ENCODE measurements at regions not wholly inside any gene's neighbourhood (a gene's known extent, or its start where the extent isn't known, plus 50 kb on each side); places are given as distances from the start of the nearest gene placed in this dataset.
"Not testable (repeated sequence)": the region's sequence is repeated elsewhere in the genome, so short reads cannot be mapped to it uniquely, and the experiment has no call there.

DNA sequence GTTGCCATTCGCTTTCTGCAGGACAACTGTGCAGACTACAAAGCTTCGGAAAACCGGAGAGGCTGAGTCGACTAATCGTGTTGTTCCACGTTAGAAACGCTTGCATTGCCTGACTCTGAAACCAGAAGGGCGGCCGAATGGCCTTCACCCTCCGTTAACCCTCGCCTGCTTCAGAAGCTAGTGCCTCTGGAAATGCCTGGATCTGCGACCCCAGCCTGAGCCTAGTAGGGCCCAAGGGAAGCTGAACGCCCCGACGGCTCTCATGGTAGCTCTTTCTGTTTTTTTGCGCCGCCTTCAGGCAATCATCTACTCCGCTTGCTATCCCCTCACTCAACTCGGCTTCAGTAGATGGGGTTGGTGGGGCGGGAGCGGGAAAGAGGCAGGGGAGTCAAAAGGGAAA, 117.3 kb downstream of the PPIAL4A start:
- DNase-seq (ENCODE audit: low spot score): not testable (repeated sequence)

DNA sequence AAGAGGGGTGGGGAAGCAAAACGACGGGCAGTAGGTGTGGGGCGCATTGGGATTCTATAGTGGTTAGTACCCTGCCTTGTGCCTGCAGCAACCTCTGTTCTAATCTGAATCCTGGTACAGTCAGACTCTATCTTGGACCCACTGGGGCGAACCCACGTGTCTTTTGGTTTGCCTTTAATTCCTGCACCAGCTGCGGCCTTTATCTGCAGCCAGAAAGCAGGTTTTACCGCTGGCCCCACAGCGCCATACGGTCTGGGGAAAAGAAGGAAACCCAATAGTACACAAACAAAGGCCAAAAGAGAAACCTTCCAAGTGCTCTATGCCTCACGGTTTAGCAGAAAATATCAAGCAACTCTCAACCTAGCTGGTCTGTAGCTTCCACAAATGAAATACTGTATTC, 118.2 kb downstream of the PPIAL4A start:
- not testable (repeated sequence) for DNase-seq (ENCODE audit: low spot score)

DNA sequence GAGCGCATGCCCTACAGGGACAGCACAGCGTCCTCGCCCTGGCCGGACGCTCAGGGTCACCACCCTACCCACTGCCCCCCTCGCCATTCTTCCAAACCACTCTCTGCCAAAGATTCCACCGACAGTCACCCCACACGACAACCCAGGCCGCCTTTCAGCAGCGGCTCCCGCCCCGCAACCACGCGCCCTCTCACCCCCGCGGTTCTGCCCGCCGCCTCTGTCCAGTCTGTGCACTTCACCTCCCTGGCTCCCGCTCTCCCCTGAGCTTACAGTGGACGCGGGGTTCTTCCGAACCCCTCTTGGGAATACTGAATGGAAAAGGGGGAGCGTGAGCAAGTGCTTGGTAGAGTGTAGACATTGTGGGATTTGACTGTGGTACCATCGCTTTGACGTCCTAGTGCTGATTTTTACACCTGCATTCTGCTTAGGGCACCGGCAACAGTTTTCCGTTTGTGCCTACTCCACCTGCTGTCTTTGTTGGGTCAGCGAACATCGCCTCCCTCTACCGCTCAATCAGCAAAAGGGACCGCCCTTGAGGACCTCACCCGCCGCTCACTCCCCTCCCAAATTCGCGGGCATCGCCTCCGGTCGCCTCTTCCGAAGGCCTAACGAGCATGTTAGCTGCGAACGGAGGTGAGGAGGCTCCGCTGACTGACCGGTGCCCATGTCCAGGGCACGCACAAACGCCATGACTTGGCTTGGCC, 119.1 kb downstream of the PPIAL4A start:
- DNase-seq (ENCODE audit: low spot score): not testable (repeated sequence)

DNA sequence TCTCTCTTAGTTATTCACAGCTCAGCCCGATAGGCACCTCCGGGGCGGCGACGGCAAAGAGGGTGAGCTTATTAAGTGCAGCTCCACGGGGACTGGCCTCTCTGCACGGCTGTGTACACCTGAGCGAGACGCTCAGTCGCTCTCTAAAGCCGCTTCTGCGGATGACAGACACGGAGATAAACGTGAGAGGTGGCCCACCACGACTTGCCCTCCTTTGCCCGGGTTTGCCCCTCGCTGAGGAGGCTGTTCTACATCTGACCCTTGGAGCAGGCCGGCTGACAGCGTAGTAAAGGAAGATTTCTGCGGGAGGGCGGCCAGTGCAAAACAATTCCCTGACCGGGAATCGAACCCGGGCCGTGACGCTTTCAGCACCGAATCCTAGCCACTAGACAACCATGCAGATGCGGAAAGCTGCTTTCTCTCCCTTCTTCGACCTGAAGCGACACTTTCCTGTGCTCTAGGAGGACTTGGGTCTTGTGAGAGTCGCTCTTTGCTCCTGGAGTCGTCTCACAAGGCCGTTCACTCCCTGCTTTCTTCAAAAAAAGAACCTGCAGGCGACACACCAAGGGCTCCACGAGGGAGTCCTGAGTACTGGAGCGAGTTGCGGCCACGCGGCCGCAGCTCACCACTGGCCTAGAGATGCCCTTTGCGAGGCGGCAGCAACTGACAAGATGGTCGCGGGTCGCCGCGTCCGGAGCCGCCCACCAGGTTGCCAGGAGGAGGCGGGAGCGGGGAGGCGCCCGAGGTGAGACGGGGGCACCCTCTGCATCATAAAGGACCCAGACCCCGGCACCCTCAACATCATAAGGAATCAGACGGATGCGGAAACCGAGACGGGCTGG, 119.9 kb downstream of the PPIAL4A start:
- not testable (repeated sequence) for DNase-seq (ENCODE audit: low spot score)

DNA sequence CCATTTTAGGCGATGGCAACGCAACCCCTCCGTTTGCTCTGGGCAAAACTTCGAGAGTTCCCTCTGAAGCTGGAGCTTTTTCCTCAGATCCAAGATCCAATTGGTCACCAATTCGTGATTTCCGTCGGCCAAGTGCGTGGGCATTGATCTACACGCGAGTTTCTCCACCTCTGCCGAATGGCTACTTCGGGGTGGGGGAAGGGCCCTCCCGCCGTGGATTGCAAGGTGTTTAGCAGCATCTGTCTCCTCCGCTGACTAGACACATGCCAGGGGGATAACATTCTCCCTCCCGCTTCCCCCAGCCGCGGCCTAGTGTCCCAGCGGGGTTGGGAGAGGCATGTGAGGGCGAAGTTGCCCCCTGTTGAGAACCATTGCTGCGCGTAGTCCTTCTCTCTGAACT, 120.6 kb downstream of the PPIAL4A start:
- DNase-seq (ENCODE audit: low spot score): not testable (repeated sequence)

DNA sequence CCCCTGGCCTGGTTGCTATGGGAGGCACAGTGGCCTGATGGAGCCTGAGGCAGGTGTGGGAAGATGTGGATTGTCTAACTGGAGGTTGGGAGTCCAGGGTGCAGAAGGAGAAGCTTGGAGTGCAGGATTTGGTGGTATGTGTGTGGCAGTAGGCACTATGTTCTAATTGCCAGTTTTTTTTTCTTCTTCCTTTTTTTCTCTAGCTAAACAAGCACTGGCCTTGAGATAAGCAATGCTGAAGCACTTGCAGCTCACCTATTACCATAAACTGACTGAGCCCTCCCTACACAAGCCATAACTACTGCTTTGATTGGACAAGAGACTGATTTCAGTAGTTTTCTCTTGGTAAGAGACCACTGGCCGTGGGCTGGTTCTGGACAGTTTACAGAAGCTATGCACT, 123.6 kb downstream of the PPIAL4A start:
- not testable (repeated sequence) for DNase-seq (ENCODE audit: low spot score)

DNA sequence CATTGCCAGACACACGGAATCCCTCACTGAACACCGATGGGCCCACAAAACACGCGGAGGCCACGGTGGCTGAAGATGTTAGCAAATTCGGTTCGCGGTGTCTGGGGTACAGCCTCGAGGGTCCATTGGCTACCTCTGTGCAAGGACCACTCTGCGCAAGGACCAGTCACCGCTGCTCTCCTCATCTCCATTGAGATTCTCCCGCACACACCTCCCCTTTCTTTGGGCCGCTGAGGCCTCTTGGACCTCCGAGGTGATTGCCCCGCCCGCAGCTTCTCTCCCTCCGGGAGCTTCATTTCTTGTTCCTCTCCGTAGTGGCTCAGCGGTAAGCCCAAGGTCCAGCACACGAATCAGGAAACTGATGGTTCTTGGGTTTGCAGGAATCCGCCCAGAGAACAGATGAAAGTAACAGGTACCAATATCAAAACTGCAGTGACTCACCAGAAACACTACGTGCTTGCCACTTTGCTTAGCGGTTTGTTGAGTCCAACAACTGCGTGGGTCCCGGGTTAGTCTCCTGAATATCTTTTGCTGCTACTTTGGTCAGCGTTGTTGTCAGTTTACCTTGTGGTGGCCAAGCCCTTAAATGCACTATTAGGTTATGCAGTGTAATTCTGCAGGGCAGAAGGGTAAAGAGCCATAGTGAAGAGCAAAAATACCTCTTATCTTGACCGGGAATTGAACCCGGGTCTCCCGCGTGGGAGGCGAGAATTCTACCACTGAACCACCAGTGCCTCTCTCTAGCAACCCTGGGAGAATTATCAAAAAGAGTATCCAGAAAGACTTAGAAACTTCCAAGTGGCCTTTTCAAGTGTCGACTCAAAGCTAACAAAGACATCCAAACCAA, 126.8 kb downstream of the PPIAL4A start:
- DNase-seq (ENCODE audit: low spot score): peak; percentile 11

DNA sequence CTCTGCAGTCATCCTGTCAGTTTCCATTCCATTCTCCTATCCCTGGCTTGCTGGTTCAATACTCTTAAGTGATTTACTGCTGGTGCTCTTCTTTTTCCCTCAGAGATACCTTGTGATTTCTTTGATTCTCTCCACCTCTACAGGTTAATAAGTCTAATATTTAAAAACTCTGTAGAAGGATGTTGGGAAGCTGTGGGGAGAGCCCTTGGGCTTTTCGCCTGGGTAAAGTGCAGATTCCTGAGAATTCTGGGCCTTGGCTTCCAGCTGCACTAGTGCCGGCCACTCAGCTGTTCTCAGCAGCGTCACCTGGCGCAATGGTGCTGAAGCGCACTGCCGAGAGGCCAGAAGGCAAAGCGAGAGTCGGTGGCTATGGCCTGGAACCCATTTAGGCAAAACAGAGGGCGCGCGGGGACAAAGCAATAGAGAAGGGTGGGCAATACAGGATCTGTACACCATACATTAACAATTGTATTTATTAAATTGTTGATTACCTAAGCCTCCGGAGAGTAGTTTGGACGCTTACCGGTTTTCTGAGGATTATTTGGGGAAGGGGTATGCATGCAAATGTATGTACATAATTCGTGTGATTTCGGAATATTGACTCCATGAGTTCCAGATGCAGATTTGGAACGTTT, 130.3 kb downstream of the PPIAL4A start:
- DNase-seq (ENCODE audit: low spot score): not testable (repeated sequence)

DNA sequence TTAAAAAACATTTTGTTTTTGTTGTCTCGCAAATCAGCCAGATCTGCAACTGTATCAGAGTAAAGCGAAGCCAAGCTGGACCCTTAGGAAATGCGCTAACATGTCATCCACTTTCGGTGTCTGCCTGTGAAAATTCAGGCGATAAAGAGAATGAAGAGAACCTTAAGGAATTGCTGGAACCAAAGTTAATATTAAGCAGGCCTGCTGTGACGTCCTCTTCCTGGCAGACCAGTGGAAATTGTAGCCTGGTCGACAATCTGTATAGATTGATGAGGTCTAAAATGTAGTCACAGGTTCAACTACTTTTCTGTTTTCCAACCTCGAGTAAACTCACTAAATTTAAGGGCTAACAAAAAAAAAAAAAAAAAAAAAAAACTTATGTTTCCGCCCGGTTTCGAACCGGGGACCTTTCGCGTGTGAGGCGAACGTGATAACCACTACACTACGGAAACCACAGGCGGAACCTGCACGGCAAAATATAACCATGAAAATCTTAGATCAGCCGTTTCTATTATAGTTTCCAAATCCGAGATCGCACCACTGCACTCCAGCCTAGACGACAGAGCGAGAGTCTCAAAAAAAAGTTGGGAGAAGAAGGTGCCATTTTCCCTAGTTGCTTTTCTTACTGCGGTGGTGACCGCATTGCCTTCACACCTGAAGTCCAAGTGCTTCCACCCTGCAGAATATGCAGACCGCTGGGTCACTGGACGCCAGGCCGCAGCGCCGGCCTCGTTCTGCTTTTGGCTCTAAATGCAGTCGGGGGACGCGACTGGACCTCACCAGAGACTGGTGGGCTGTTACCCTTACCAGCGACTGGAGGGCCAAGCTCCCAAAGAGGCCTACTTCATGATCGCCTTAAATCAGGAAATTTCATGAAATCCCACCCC, 131.0 kb downstream of the PPIAL4A start:
- not testable (repeated sequence) for DNase-seq (ENCODE audit: low spot score)

DNA sequence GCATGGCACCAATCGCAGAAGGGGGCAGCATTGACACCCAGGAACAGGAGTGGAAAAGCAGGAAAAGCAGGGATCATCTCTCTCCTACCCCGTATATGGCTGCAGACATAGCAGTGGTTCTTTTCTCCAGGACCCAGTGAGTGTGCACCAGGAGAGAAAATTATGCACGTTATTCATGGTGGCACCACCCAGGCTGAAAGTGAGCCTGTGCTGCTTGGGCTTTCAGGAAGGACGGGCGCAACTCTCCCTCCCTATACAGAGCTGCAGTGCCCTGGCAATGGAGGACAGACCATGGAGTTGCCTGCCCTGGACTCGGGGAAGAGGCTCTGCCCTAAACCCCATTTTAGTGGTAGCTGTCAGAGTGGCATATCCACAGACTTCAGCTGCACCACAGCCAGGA, 132.1 kb downstream of the PPIAL4A start:
- DNase-seq (ENCODE audit: low spot score): not testable (repeated sequence)

DNA sequence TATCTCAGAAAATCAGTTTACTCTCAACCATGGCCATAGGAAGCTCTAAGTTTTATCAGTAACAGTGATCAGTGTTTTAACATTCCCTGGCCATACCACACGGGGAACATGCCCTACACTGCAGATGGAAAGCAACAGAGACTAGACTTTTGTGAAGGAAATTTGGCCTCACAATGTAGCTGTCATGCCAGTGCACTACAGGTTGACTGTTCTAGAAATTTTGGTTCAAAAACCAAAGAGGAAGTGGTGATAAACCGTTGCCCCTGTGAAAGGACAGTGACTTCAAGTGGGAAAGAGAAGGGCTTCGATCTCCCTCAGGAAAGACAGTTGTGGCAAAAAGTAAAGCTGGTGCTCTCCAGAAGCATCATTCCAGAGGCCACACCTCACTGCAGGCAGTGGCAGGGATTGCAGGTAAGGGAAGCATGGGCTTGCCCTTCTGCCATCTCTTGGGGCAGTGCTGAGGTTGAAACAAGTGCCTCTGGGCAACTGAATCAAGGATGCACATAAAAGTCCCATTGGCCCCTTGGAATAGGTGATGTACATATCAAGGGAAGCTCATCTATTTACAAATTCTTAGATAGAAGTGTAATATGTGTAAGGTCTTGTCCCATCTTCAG, 143.4 kb downstream of the PPIAL4A start:
- DNase-seq (ENCODE audit: low spot score): not testable (repeated sequence)

DNA sequence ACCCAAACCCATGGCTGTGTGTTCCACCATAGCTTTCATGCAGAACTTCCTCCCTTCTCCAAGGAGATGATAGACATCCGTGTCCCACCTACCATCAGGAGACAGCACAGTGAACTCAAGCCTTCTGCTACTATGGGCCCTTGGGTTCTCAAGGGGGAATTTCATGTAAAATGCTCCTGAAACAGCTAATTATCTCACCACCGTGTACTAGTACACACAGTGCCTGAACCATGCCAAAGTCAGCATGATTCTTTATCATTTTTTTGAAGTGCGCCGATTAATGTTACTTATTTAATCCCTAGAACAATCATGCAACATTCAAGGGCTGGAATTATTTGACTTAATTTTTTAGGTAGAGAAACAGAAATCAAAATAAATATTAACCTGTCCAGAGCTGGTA, 147.2 kb downstream of the PPIAL4A start:
- DNase-seq (ENCODE audit: low spot score): not testable (repeated sequence)

DNA sequence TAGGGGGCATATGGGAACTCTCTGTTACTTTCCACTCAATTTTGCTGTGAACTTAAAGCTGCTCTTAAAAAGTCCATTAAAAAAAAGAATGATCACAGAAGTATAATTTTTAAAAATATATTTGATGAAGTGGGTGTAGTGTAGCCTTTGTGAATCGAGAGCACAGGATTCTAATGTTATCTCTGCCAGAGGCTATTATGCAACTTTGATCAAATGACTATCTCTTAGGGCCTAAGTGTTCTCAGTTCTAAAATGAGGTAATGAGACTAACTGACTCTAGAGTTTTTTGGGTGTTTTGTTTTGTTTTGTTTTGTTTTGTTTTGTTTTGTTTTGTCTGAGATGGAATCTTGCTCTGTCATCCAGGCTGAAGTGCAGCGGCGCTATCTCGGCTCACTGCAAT, 143.2 kb downstream of the FAM72B start:
- not testable (repeated sequence) for DNase-seq (ENCODE audit: low spot score)

DNA sequence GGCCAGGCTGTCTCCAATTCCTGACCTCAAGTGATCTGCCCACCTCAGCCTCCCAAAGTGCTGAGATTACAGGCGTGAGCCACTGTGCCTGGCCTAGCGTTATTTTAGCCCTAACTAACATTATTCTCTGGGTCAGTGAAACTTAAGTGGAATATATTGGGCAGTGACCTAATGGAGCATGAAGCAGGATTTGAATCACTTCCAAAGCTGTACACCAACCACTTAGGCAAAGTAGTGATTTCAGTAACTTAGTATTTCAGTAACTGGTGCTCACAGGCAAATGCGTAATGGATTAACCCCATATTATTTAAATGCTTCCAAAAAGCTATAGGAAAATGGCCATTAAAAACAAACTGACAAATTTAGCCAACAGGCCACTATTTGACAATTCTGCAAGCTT, 142.6 kb downstream of the FAM72B start:
- DNase-seq (ENCODE audit: low spot score): not testable (repeated sequence)

DNA sequence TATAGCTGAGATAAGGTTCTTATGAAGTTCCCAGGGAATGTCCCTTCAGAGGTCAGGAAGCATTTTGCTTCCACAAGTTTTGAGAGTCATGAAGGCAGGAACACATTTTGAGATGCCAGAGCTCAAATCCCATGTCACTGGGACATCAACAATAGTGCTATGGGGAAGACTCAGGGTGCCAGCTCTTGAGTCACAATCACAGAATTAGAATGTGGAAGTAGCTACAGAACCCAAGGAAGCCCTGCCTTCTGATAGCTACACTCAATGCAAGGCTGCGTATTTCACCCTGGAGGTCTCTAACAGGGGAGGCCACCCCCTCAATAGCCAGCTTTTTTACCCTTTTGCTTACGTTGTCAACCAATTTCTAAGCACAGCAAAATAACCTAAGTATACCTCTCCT, 141.3 kb downstream of the FAM72B start:
- DNase-seq (ENCODE audit: low spot score): not testable (repeated sequence)

DNA sequence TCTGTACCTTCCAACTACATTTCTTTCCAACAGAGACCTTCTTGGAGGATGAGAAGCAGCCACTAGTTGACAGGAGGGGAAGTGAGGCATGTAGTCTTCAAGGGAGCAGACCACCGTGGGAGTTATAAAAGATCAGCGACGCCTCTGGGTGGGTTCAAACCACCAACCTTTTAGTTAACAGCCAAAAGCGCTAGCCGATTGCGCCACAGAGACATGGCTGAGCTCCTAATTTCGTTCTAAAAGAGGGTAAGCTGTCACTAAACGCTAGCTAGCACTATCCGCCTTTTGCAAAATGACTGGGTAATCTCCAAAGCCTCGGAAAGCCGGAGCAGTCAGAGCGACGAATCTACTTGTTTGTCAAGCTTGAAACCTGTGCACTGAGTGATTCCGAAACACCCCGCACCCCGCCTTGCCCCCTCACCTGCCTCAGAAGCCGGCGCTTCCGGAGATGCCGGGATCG, 135.8 kb downstream of the FAM72B start:
- DNase-seq (ENCODE audit: low spot score): not testable (repeated sequence)

DNA sequence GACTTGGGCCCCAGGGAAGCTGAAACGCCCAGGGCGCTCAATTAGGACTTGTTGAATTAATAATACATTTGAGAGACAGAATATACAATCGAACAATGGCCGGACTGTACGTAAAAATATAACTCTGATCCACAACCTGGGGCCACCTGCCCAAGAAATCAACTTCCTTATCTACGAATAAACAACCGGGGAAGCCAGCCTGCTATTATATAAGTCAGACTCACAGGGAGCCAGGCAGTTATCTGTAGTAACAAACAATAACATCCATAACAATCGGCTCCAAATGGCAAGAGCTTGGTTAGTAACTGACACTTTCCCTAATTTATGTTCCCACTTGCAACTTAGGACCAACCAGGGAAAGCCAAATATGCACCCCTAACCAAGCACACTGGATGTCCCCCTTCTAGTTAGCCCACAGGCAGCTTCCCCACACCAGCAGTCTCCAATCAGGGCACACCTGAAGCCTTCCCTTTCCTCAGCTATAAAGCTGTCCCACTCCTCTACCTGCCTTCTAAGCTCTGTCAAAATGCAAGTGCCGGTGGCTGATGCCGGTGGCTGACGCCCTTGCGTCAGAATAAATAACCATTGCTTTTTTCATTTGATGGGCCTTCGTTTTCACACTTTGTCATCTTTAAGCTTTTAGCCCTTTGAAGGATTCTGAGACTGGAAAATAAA, 135.2 kb downstream of the FAM72B start:
- DNase-seq (ENCODE audit: low spot score): not testable (repeated sequence)

DNA sequence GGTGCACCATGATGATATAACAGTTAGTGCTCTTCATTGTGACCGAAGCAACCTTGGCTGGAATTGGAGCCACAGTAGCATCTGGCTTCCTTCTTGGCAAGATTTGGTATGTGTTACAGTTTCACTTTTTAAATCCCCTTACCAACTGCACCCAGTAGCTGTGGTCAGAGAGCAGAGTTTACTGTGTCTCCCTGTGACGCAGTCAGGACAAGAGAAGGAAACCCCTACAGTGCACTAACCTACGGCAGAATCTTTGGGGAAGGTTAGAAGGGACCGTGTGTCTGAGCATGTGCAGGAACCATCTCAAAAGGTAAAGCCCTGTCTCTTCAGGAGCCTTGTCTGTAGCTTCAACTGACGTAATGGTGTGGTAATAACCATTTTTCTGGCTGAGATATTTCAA, 134.0 kb downstream of the FAM72B start:
- not testable (repeated sequence) for DNase-seq (ENCODE audit: low spot score)

DNA sequence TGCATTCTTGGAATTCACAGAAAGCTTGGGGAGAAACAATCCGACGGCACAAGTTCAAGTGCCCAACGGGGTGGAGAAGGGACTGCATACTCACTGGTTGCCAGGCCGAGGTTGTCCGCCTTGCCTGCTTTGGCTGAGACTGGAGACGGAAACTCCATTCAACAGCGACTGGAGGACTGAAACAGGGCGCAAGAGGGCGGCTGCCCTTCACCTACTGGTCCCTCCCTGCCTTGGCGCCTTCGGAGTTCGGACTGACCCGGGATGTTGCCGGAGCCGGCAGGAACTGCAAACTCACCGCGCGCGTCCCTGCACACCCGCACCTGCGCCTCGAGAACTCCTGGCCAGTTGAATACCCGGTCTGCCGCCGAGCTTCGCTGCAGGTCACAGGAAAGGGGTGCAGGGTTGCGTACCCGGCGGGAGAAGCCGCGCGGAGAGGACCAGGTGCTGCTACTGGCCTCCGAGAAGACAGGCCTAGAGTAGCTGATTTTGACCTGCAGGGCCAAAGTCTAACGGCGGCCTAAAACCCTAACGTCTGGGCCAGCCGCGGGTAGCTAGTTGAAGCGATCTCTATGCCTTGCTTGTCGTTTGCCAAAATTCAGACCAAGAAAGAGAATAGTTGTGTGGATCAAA, 132.9 kb downstream of the FAM72B start:
- not testable (repeated sequence) for DNase-seq (ENCODE audit: low spot score)
